Medulla oblongata (tissue), 1 donor: ENCODE measurements at regions not wholly inside any gene's neighbourhood (a gene's known extent, or its start where the extent isn't known, plus 50 kb on each side); places are given as distances from the start of the nearest gene placed in this dataset.
A peak's percentile ranks its signal among the peaks of the same experiment; 100 is the strongest.

Experiments
- DNase-seq: peaks from one replicate; pipeline ENCODE4 v3.0.0-alpha.2; 2015; ENCODE audit errors: extremely low spot score

- DNase-seq = no peak
These were observed 60.0 kb downstream of the ING1 start for GRCh38 chr13:110773480-110773879.

DNA sequence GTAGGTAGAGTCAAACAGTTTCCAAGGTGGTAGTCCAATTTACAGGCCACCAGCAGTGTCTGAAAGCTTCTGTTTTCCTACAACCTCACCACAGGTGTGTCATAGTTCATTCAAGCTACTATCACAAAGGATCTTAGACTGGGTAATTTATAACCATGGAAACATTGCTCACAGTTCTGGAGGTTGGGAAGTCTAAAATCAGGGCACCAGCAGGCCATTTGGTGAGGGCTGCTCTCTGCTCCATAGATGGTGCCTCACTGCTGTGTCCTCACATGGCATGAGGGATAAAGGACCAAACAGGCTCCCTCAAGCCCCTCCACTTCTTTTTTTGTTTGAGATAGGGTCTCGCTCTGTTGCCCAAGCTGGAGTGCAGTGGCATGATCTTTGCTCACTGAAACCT, 60.6 kb downstream of the ING1 start:
- DNase-seq = no peak

DNA sequence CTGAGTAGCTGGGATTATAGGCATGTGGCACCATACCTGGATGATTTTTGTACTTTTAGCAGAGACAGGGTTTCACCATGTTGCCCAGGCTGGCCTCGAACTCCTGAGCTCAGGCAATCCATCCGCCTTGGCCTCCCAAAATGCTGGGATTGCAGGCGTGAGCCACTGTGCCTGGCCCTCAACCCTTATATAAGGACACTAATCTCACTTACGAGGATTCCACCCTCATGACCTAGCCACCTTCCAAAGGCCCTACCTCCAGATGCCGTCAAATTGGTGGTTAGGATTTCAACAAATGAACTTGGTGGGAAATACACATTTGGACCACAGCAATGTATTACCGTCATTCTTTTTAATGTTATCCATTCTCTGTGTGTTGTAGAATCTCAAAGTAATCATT, 61.0 kb downstream of the ING1 start:
- no peak for DNase-seq

- DNase-seq = no peak
These were observed 62.1 kb downstream of the ING1 start for GRCh38 chr13:110775576-110775975.

GRCh38 chr13:110777251-110777820, 63.8 kb downstream of the ING1 start:
- no peak for DNase-seq

- no peak for DNase-seq
These were observed 65.5 kb downstream of the ING1 start for GRCh38 chr13:110779022-110779421.

- DNase-seq = no peak
These were observed 66.9 kb downstream of the ING1 start for GRCh38 chr13:110780422-110780821.

DNA sequence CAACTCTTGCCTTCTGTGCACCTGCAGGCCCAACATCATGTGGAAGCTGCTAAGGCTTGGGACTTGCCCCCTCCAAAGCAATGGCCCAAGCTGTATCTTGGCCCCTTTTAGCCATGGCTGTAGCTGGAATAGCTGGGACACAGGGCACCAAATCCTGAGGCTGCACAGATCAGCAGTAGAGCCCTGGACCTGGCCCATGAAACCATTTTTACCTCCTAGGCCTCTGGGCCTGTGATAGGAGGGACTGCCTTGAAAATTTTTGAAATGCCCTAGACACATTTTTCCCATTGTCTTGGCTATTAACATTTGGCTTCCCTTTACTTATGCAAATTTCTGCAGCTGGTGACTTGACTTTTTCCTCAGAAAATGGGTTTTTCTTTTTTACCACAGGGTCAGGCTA, 68.7 kb downstream of the ING1 start:
- DNase-seq = no peak

- DNase-seq = no peak
These were observed 71.2 kb downstream of the ING1 start for GRCh38 chr13:110784704-110785103.

DNA sequence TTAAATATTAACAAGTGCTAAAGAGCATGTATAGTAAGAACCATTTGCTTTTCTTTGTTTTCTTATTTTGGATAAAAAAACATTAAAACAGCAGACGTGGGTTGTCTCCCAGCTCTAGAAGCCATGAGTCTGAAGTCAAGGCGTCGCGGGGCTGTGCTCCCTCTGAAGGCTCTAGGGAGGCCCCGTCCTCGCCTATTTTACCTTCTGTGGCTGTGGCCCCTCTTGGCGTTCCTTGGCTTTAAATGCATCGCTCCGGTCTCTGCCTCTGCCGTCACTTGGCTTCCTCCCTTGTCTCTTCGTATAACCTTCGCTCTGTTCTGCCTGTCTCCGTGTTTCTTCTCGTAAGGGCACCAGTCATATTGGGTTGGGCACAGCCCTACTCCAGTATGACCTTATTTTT, 75.3 kb downstream of the ING1 start:
- no peak for DNase-seq

DNA sequence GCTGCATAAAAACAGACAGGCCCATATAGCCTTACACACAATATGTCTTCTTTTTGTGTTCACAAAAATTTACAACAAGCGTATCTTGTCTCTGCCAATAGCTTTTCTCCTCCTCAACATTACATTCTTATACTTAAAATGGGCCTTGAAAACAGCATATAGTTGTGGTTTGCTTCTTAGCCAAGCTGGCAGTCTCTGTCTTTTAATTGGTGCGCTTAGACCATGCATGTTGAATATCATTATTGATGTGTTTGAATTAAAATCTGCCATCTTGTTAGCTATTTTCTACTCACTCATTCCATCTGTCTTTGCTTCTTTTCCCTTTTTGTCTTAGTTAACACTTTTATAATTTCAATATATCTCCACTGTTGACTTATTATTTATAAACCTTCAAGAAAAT, 76.4 kb downstream of the ING1 start:
- DNase-seq = no peak

GRCh38 chr13:110790371-110790770, 76.9 kb downstream of the ING1 start:
- no peak for DNase-seq

- no peak for DNase-seq
These were observed 80.7 kb downstream of the ING1 start for GRCh38 chr13:110794209-110794608.

DNA sequence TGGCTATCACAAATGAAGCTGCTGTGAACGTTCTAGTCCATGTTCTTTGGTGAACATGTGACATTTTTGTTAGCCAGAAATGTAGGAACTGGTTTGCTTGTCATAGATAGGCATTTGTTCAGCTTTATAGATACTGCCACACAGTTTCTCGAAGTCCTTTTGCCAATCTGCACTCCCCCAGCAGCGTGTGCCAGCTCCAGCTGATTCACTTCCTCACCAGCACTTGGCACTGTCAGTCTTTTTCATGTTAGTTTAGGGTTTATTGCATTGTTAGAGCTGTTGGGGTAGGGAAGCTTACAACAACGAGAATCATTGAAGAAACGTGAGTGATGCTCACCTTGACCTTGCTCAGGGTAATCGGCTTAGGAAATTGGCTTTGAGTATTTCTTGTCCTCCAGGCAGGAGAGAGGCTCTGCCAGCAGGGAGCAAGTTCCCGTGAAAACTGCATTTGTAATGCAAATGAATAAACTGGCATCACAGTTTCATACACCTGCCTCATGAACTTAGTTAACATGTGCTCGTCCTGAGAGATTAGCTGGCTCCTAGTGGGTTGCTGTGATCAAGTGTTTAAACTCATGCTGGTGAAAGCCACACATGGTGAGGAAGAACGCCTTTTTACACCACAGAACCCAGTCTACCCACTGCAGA, 83.9 kb downstream of the ING1 start:
- DNase-seq = no peak

GRCh38 chr13:110798081-110798994, 84.8 kb downstream of the ING1 start:
- no peak for DNase-seq

- peak; percentile 47 for DNase-seq
These were observed 86.0 kb downstream of the ING1 start for GRCh38 chr13:110799246-110800236.

GRCh38 chr13:110801044-110801443, 87.5 kb downstream of the ING1 start:
- no peak for DNase-seq

DNA sequence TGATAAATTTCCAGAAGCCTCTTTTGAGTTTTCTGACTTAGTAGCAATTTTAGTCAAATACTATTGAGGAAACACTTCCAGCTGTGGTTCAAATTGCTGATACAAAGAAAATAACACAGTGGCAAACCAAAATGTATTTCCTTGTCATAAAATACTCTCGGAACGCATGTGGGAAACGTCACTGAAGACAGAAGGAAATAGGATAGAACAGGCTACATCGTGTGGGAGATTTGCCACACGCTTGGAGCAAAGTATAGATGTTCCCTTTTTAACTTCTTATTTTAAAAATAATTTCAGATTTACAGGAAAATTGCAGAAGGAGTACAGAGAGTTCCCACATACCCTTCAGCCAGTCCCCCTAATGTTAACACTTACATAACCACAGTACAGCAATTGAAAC, 88.8 kb downstream of the ING1 start:
- no peak for DNase-seq

- no peak for DNase-seq
These were observed 93.1 kb downstream of the ING1 start for GRCh38 chr13:110806636-110807035.

- DNase-seq = no peak
These were observed 94.0 kb downstream of the ING1 start for GRCh38 chr13:110807546-110807945.

DNA sequence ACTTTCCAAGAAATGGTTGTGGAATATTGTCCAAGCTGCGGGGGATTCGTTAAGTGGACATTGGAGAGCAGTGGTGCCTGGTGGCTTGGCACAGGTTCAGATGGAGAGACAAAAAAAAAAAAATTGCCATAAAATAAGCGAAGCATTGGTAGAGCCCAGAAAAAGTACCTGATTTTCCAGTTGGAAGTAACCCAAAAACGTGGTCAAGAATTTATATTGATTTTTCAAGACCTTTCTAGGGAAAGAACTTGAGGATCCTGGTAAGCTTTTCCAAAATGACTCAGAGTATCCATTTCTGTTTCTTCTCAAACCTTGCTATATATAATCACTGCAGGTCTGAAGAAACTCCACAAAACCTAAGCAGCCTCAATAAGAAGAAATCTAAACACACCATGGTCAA, 94.6 kb downstream of the ING1 start:
- no peak for DNase-seq
